Hematopoietic multipotent progenitor cell treated with erythropoietin and hydrocortisone succinate and interleukin-3 and kit ligand, for 6 days (in vitro differentiated cells): ENCODE measurements at regions not wholly inside any gene's neighbourhood (a gene's known extent, or its start where the extent isn't known, plus 50 kb on each side); places are given as distances from the start of the nearest gene placed in this dataset.
A peak's percentile ranks its signal among the peaks of the same experiment; 100 is the strongest.
"Not testable (repeated sequence)": the region's sequence is repeated elsewhere in the genome, so short reads cannot be mapped to it uniquely, and the experiment has no call there.

Source experiments
- DNase-seq: peaks from one replicate; pipeline ENCODE4 v3.0.0-alpha.2; 2015

DNA sequence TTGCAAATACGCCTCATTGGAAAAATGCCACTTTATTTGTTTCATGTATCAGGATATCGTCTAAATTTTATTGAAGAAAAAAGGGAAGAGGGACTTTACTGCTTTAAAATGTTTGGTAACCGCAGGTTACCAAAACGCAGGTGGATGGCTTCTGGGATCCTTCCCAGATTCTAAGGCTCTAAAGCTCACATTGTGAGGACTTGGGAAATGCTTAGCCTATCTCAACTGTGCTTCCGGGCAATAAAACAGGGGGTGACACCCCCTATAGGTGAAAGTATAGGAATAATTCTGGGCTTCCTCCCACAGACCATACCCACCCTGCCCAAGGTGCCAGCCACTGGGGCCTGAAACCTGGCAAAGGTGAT is 73.2 kb upstream of the IPO5 start:
- no peak for DNase-seq

DNA sequence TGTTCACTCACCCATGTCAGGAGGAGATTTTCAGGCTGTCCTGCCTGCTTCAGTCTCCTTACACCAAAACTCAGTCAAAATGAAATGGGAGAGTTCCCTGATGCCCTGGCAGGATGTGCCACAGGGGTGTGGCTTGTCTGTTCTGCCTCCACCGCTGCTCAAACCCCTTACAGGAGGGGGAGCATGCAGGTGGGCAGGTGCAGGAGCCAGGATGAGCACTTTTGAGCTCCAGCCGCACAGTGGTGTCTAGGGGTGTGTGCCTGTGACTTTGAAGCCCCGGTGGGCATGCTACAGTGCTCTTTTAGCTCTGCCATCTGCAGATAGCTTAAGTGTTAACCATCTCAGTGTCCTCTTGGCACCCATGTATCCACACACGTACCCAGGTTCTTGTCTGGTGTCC is 71.9 kb upstream of the IPO5 start:
- no peak for DNase-seq

DNA sequence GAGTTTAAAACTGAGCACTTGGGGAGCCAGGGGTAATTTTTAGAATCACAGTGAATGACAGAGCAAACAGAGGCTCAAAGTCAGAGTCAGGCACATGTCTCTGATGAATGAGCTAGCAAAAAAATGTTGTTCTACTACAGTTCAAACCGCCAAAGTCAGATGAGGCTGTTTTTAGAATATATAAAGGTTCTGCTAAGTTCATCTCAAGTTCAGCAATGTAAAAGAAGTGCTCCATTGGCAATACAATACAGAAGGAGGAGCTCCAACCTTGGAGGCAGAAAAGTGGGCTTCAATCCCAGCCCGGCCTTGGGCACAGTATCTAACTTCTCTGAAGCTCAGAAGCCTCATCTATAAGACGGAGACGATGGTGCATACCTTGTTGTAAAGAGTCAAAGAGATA is 70.1 kb upstream of the IPO5 start:
- no peak for DNase-seq

DNA sequence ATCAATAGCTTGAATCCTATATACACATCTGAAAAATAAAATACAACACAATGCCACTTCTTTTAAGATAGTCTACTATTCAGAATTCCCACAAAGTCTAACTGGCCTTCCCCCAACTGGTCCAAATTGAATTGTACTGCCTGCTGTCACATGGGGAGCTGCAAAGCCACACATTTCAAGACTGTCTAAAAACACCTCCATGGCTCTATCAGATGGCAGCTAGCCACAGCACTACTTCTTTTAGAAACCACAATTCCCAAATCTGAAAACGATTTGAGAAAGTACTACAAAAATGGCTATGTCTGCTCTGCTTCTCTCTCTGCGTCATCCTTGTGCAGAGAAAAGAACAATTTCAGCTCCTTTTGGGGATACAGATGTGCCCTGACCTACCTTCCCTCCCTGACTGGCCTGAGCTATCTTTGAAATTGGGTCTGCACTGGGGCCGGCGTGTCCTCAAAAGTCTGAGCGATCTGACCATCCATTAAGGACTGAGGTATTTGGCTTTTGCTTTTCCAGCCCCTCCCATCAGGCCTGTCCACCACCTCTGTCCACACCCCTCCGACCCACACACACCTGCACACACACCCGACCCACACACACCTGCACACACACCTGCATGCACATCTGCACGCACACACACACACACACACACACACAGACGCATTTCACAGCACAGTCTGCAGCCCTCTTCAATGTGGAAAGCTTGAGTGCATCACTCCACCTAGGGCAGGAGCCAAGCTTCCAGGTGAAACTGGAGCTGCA is 68.6 kb upstream of the IPO5 start:
- no peak for DNase-seq

DNA sequence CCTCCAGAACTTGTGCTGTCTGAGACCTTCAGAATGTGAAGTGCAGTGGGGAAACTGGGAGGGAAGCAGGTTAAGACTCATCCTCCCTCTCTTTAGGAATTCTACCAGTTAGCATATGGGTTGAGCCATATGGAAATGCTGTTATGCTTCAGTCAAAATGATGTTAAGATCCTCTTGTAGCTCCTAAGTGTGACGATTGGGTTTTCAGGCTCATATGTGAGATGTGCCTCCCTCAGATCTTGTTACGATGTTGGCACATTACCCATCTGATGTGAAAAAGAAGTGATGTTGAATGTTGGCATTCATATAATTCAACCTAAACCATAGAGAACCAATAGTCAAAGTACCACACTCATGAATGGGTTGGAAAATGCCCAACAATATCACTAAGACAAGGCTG is 67.8 kb upstream of the IPO5 start:
- DNase-seq: no peak

DNA sequence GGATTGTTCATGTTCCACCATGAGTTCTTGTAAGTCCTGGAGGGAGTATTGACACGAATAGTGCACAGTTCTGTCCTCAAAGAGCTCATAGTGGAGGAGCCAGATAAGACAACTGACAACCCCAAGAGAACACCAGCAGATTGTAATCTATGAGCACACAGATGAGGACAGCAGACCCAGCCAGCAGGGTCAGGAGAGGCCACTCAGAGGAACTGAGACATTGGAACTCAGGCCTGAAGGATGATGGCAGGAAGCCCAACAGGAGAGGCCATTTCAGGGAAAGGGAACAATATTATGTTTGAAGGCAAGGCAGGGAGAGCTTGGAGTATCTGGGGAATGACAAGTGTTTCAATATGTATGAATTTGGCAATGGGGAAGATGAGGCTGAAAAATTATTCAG is 63.7 kb upstream of the IPO5 start:
- peak; percentile 25 for DNase-seq

DNA sequence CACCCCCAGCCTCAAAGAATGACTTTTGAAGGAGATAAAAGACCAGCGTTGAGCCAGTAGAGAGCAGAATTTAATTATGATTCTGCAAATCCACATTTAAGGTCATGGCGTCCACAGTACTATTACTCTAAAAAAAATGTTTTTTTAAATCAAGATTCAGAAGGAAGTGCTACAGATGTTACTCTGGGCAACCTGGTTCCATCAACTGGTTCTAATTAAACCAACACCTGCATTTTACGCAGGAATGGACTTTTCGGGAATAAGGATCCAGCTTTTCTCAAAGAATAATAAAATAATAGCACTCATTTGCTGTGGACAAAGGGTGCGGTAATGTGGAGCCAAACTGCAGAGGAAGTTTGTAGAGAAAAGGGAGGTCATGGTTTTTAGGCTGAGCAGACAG is 62.9 kb upstream of the IPO5 start:
- DNase-seq: no peak

DNA sequence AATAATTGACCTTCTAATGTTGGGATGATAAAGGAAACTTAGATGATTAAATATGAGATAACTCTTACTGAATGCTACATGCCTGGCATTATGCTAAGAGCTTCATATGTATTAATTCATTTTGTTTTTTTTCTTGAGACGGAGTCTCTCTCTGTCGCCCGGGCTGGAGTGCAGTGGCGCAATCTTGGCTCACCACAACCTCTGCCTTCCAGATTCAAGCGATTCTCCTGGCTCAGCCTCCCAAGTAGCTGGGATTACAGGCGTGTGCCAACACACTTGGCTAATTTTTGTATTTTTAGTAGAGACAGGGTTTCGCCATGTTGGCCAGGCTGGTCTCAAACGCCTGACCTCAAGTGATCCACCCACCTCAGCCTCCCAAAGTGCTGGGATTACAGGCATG is 61.5 kb upstream of the IPO5 start:
- not testable (repeated sequence) for DNase-seq

DNA sequence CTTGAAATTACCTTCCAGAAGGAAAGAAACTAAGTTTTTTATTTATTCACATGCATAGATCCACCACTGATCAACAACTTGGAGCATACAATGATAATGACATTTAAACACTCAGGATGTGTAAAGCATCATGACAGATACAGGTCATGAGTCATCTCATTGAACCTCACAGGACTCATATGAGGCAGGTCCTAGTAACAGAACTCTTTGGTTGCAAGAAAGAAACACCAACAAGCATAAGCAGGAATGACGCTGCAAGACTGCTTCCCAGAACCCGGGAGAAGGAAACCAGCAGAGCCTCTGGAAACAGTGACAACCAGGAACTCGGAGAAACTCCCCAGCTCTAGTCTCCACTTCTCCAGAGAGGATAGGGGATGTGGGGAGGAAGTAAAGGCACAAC is 60.8 kb upstream of the IPO5 start:
- DNase-seq: no peak

DNA sequence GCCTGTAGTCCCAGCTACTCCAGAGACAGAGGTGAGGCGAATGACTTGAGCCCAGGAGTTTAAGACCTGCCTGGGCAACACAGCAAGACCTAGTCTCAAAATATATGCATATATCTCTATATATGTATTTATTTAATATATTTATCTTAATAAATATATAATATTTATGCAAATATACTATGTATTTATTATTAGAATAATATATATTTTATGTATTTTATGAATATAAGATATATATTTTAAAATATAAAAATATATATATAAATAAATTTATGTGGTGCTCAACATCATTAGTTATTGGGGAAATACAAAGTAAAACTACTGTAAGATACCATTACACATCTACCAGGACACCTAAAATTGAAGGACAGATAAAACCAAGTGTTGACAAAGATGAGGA is 58.1 kb upstream of the IPO5 start:
- no peak for DNase-seq

DNA sequence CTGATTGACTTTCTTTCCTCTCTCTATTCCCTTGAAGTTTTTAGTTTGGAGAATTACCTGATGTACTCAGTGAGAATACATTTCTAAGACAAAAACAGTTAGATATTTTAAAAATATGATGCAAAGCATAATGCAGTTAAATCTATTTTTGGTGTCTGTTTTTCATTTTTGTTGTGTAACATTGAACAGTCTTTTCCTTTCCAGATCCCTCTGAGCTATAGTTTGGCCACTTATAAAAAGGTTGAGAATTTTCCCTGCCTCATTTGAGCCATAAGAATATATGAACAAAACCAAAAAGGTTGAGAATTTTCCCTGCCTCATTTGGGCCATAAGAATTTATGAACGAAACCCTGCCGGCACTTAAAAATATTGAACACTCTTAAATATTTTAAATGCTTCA is 57.0 kb upstream of the IPO5 start:
- DNase-seq: no peak

DNA sequence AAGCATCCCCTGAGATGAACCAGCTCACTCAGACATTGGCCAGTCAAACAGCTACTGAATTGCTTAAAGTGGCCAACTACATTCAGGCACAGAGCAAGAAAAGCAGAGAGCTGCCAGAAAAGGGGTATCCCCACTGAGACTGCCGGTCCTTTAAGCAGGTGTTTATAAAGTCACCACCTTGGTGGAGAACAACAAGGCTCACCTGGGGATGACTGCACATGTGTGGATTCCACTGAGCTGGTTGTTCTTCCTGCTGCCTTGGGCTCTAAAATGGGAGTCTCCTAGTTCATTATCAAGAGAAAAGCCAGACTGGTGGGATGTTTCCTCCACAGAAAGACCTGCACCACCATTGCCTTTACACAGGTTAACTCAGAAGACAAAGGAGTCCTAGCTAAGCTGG is 51.8 kb upstream of the IPO5 start:
- no peak for DNase-seq
